Limb (tissue), 2 donors: ENCODE measurements at regions not wholly inside any gene's neighbourhood (a gene's known extent, or its start where the extent isn't known, plus 50 kb on each side); places are given as distances from the start of the nearest gene placed in this dataset.
"Not testable (repeated sequence)": the region's sequence is repeated elsewhere in the genome, so short reads cannot be mapped to it uniquely, and the experiment has no call there.

ENCODE experiments used
- DNase-seq, 2 donors: peaks; one replicate each; pipeline ENCODE4 v3.0.0-alpha.2; 2016; ENCODE audit errors: extremely low spot score in 2 of 2

GRCh38 chr17:63290351-63290750 is 155.8 kb downstream of the CYB561 start:
- DNase-seq: no peak

GRCh38 chr17:63290784-63291183 is 155.3 kb downstream of the CYB561 start:
- no peak for DNase-seq

GRCh38 chr17:63291258-63291657 is 154.8 kb downstream of the CYB561 start:
- no peak for DNase-seq

GRCh38 chr17:63292421-63292820 is 153.7 kb downstream of the CYB561 start:
- DNase-seq: no peak

GRCh38 chr17:63293323-63294075 is 152.6 kb downstream of the CYB561 start:
- no peak for DNase-seq

- no peak for DNase-seq
Observed at GRCh38 chr17:63294776-63295175, 151.3 kb downstream of the CYB561 start.

GRCh38 chr17:63295288-63295687 is 150.8 kb downstream of the CYB561 start:
- DNase-seq: no peak

GRCh38 chr17:63295839-63296590 is 150.1 kb downstream of the CYB561 start:
- DNase-seq: no peak

- not testable (repeated sequence) for DNase-seq
Observed at GRCh38 chr17:63298916-63299315, 147.2 kb downstream of the CYB561 start.

GRCh38 chr17:63304704-63305261 is 141.3 kb downstream of the CYB561 start:
- DNase-seq: no peak

- DNase-seq: no peak
Observed at GRCh38 chr17:63305857-63306256, 140.2 kb downstream of the CYB561 start.

- DNase-seq: no peak
Observed at GRCh38 chr17:63306855-63307254, 139.3 kb downstream of the CYB561 start.

GRCh38 chr17:63308272-63308671 is 137.8 kb downstream of the CYB561 start:
- no peak for DNase-seq

- no peak for DNase-seq
Observed at GRCh38 chr17:63309021-63309420, 137.1 kb downstream of the CYB561 start.

GRCh38 chr17:63311416-63311937 is 134.6 kb downstream of the CYB561 start:
- DNase-seq: no peak

- no peak for DNase-seq
Observed at GRCh38 chr17:63314761-63315160, 131.3 kb downstream of the CYB561 start.

- no peak for DNase-seq
Observed at GRCh38 chr17:63316100-63316499, 130.0 kb downstream of the CYB561 start.

GRCh38 chr17:63317166-63317840 is 128.8 kb downstream of the CYB561 start:
- DNase-seq: no peak

- no peak for DNase-seq
Observed at GRCh38 chr17:63325808-63326207, 120.3 kb downstream of the CYB561 start.

- DNase-seq: no peak
Observed at GRCh38 chr17:63329876-63330275, 116.2 kb downstream of the CYB561 start.

GRCh38 chr17:63331301-63332061 is 114.6 kb downstream of the CYB561 start:
- no peak for DNase-seq
